ENCODE measurements at regions not wholly inside any gene's neighbourhood (a gene's known extent, or its start where the extent isn't known, plus 50 kb on each side); places are given as distances from the start of the nearest gene placed in this dataset.

DNA sequence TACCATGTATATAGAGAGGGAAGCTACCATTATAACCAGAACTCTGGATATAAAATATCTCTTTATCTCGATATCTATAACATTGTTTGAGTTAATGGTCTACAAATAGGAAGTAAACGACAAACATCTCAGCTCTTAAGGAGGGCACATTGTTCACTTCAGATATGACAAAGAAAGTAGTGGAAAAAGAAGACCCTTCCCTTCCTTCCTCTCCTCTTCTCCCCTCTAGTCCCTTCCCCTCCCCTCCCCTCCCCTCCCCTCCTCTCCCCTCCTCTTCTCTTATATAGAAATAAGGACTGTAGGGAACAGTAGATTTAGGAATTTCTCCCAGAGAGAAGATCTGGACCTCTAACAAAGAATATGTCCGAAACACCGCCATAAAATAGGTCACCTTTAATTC is 1731.9 kb upstream of the CDH9 start:
- Mint-ChIP-seq H3K4me3 (no peak overlapping the region), H3K27me3 (no peaks in the 10 kb centered on the region), H3K27ac (no peak overlapping the region), H3K36me3 (ENCODE audit: low read depth) (no peaks in the 10 kb centered on the region), H3K4me1 (no peaks in the 10 kb centered on the region)
- no peaks in the 10 kb centered on the region for H3K9me3 ChIP-seq (ENCODE audit: control insufficient read depth, low read length, poor library complexity, severe bottlenecking)
- no peak for ATAC-seq
- DNase-seq: no peak

- H3K9me3 ChIP-seq (ENCODE audit: control insufficient read depth, low read length, poor library complexity, severe bottlenecking): no peaks in the 10 kb centered on the region
- Mint-ChIP-seq H3K27ac (no peak overlapping the region), H3K4me1 (no peaks in the 10 kb centered on the region), H3K36me3 (ENCODE audit: low read depth) (no peaks in the 10 kb centered on the region), H3K27me3 (no peaks in the 10 kb centered on the region), H3K4me3 (no peak overlapping the region)
- no peak for DNase-seq
- no peak for ATAC-seq
Observed at GRCh38 chr5:28766565-28767158, 1728.3 kb upstream of the CDH9 start.

DNA sequence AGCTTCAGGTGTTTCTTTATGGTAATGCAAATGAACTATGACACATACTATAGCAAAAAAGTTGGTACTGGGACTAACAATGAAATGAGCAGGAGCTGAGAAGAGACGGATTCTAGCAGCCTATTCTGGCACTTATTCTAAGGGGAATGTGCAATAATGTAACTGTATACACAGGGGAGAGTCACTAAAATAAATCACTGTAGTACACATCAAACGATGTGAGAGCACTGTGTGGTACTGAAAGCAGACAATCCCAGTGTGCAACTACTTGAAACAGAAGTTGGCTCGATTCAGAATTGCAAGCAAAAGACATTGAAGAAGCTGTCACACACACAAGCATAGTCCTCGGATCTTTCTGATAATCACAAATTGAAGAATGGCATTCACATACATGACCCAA is 1713.0 kb upstream of the CDH9 start:
- no peaks in the 10 kb centered on the region for H3K27me3 Mint-ChIP-seq
- no peak overlapping the region for H3K27ac Mint-ChIP-seq
- no peaks in the 10 kb centered on the region for H3K9me3 ChIP-seq (ENCODE audit: control insufficient read depth, low read length, poor library complexity, severe bottlenecking)
- no peaks in the 10 kb centered on the region for H3K4me1 Mint-ChIP-seq
- no peak overlapping the region for H3K4me3 Mint-ChIP-seq
- DNase-seq (no peak), ATAC-seq (no peak)
- no peaks in the 10 kb centered on the region for H3K36me3 Mint-ChIP-seq (ENCODE audit: low read depth)

GRCh38 chr5:28750251-28750650 is 1711.9 kb upstream of the CDH9 start:
- no peak for ATAC-seq
- Mint-ChIP-seq H3K4me1 (no peaks in the 10 kb centered on the region), H3K36me3 (ENCODE audit: low read depth) (no peaks in the 10 kb centered on the region), H3K27me3 (no peaks in the 10 kb centered on the region), H3K4me3 (no peak overlapping the region), H3K27ac (no peak overlapping the region)
- no peak for DNase-seq
- H3K9me3 ChIP-seq (ENCODE audit: control insufficient read depth, low read length, poor library complexity, severe bottlenecking): no peaks in the 10 kb centered on the region

DNA sequence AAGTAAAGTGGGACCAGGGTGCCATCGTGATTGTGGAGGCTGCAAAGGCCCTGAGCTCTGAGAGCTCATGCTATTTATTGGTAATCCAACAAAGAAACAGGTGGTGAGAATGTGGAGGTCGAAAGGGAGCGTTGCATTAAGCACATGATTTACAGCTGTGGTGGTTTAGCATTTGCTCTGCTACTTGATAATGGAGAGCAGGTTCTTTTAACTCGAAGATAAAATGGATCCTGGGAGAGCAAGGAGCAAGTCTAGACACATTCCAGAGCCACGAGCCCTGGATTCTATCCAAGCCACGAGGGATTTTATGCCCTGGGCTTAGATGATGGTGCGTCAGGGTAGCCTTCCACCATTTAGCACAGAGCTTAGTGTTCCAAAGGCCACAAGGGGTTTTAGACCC is 1710.1 kb upstream of the CDH9 start:
- Mint-ChIP-seq H3K4me1 (no peaks in the 10 kb centered on the region), H3K4me3 (no peak overlapping the region), H3K27me3 (no peaks in the 10 kb centered on the region), H3K27ac (no peak overlapping the region), H3K36me3 (ENCODE audit: low read depth) (no peaks in the 10 kb centered on the region)
- ATAC-seq (no peak), DNase-seq (no peak)
- no peaks in the 10 kb centered on the region for H3K9me3 ChIP-seq (ENCODE audit: control insufficient read depth, low read length, poor library complexity, severe bottlenecking)

GRCh38 chr5:28743716-28744110 is 1705.3 kb upstream of the CDH9 start:
- H3K36me3 Mint-ChIP-seq (ENCODE audit: low read depth): no peaks in the 10 kb centered on the region
- H3K4me3 Mint-ChIP-seq: no peak overlapping the region
- ATAC-seq: no peak
- no peak for DNase-seq
- no peak overlapping the region for H3K27ac Mint-ChIP-seq
- no peaks in the 10 kb centered on the region for H3K9me3 ChIP-seq (ENCODE audit: control insufficient read depth, low read length, poor library complexity, severe bottlenecking)
- H3K4me1 Mint-ChIP-seq: no peaks in the 10 kb centered on the region
- H3K27me3 Mint-ChIP-seq: no peaks in the 10 kb centered on the region

DNA sequence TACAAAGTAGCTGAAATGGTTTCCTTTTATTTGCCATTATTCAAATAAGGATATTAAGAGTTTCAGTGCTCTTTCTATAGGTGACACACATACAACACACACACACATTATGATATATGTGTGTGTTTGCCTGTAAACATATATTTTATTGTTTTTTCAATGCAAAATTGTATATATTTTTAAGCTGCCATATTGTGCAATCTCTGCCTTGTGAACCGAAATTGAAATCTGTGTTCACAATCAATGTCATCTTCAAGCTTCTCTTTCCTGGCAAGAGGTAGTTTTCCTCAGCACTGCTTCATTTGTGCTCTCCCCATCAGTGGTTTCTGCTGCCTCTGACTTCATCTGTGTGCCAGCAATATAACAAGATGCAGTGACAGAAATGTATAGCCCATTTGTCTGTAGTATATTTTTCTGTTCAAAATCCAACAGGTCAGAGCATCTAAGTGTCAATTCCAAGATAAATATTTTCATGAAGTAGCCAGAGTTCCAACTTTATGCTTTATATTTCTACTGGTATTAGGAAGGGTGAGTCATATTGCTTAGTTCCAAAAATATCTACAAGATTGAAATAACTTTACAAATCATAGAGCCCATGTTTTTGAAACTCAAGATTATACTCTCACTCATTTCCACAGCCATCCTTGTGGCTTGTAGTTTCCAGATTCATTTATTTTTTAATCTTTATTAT is 1704.8 kb upstream of the CDH9 start:
- H3K9me3 ChIP-seq (ENCODE audit: control insufficient read depth, low read length, poor library complexity, severe bottlenecking): no peaks in the 10 kb centered on the region
- Mint-ChIP-seq H3K4me1 (no peaks in the 10 kb centered on the region), H3K27me3 (no peaks in the 10 kb centered on the region), H3K27ac (no peak overlapping the region), H3K4me3 (no peak overlapping the region), H3K36me3 (ENCODE audit: low read depth) (no peaks in the 10 kb centered on the region)
- DNase-seq (no peak), ATAC-seq (no peak)

DNA sequence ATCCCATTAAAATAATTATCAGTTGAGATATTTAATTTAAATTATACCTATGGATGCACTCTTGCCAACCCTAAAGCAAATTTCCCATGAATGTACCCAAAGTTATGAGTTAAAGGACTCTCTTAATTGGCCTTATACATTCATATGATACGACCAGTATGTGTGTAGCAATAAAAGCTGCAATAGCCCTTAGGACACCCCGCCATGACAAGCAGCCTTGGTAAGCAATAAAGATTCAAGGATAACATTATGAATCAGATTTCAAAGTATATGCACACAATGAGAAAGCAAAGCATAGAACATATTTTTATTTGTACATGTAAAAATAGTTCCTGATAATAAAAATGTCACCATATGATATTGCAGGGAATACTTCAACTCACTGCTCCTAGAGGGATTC is 1699.3 kb upstream of the CDH9 start:
- Mint-ChIP-seq H3K4me3 (no peak overlapping the region), H3K27me3 (no peaks in the 10 kb centered on the region), H3K36me3 (ENCODE audit: low read depth) (no peaks in the 10 kb centered on the region), H3K27ac (no peak overlapping the region), H3K4me1 (no peaks in the 10 kb centered on the region)
- H3K9me3 ChIP-seq (ENCODE audit: control insufficient read depth, low read length, poor library complexity, severe bottlenecking): no peaks in the 10 kb centered on the region
- ATAC-seq (no peak), DNase-seq (no peak)

DNA sequence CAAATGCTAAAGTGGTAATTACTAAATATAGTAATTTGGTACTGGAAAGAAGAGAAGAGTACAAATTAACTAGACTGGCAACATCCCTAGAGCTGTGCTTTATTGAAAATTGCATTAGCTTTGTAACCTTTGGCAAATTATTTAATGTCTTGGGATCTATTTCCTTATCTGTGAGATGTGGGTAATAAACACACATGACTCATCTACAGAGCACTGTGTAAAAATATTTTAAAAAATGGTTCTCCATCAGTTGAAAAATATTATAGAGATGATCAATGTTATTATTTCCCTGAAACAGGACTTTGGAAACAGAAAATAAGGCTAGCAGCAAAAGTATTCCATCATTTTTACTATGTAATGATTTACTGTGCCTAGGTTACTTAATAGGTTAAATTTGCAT is 1698.8 kb upstream of the CDH9 start:
- H3K27ac Mint-ChIP-seq: no peak overlapping the region
- H3K36me3 Mint-ChIP-seq (ENCODE audit: low read depth): no peaks in the 10 kb centered on the region
- H3K4me3 Mint-ChIP-seq: no peak overlapping the region
- no peaks in the 10 kb centered on the region for H3K27me3 Mint-ChIP-seq
- H3K4me1 Mint-ChIP-seq: no peaks in the 10 kb centered on the region
- no peaks in the 10 kb centered on the region for H3K9me3 ChIP-seq (ENCODE audit: control insufficient read depth, low read length, poor library complexity, severe bottlenecking)
- ATAC-seq (no peak), DNase-seq (no peak)

DNA sequence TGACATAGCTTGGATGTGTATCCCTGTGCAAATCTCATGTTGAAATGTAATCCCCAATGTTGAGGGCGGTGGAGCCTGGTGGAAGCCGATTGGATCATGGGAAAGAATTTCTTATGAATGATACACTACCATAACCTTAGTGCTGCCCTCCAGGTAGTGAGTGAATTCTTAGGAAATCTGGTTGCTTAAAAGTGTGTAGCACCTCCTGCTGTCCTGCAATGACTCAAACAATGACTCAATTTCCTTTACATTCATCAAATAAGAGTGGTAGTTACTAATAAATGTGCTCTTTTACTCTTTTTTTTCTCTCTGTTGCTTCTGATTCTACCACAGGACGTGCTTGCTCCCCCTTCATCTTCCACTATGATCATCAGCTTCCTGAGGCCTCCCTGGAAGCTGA is 1696.0 kb upstream of the CDH9 start:
- Mint-ChIP-seq H3K27me3 (no peaks in the 10 kb centered on the region), H3K4me1 (no peaks in the 10 kb centered on the region), H3K27ac (no peak overlapping the region), H3K36me3 (ENCODE audit: low read depth) (no peaks in the 10 kb centered on the region), H3K4me3 (no peak overlapping the region)
- DNase-seq (no peak), ATAC-seq (no peak)
- H3K9me3 ChIP-seq (ENCODE audit: control insufficient read depth, low read length, poor library complexity, severe bottlenecking): peaks cover 5% of the 10 kb centered on the region

DNA sequence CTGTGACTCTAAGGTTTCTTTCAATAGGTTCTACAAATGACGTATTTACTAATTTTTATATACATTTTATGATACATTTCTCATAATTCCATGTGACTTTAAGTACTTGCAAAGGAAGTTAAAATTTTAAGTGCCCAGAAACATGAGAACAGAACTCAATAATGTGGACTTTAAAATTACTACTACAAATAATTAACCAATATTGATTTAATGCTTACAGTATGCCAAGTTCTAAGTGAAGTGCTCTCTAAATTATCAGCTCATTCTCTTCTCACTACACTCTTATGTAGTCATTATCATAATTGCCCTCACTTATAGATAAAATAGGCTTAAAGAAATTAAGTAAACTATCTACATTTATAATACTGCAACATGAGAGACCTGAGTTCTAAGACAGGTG is 1690.7 kb upstream of the CDH9 start:
- DNase-seq: no peak
- Mint-ChIP-seq H3K4me1 (no peaks in the 10 kb centered on the region), H3K27ac (no peak overlapping the region), H3K27me3 (no peaks in the 10 kb centered on the region), H3K4me3 (no peak overlapping the region), H3K36me3 (ENCODE audit: low read depth) (no peaks in the 10 kb centered on the region)
- no peak for ATAC-seq
- H3K9me3 ChIP-seq (ENCODE audit: control insufficient read depth, low read length, poor library complexity, severe bottlenecking): peaks cover 5% of the 10 kb centered on the region

GRCh38 chr5:28726815-28727214 is 1688.4 kb upstream of the CDH9 start:
- H3K27me3 Mint-ChIP-seq: no peaks in the 10 kb centered on the region
- no peak overlapping the region for H3K4me3 Mint-ChIP-seq
- no peak overlapping the region for H3K27ac Mint-ChIP-seq
- H3K36me3 Mint-ChIP-seq (ENCODE audit: low read depth): no peaks in the 10 kb centered on the region
- DNase-seq (no peak), ATAC-seq (no peak)
- H3K9me3 ChIP-seq (ENCODE audit: control insufficient read depth, low read length, poor library complexity, severe bottlenecking): peaks cover 1% of the 10 kb centered on the region
- no peaks in the 10 kb centered on the region for H3K4me1 Mint-ChIP-seq

- ATAC-seq (no peak), DNase-seq (no peak)
- Mint-ChIP-seq H3K27me3 (no peaks in the 10 kb centered on the region), H3K4me3 (no peak overlapping the region), H3K4me1 (no peaks in the 10 kb centered on the region), H3K36me3 (ENCODE audit: low read depth) (no peaks in the 10 kb centered on the region), H3K27ac (no peak overlapping the region)
- H3K9me3 ChIP-seq (ENCODE audit: control insufficient read depth, low read length, poor library complexity, severe bottlenecking): no peaks in the 10 kb centered on the region
Observed at GRCh38 chr5:28725001-28725400, 1686.6 kb upstream of the CDH9 start.

- no peaks in the 10 kb centered on the region for H3K9me3 ChIP-seq (ENCODE audit: control insufficient read depth, low read length, poor library complexity, severe bottlenecking)
- Mint-ChIP-seq H3K4me1 (no peaks in the 10 kb centered on the region), H3K27me3 (no peaks in the 10 kb centered on the region), H3K4me3 (no peak overlapping the region), H3K27ac (no peak overlapping the region), H3K36me3 (ENCODE audit: low read depth) (no peaks in the 10 kb centered on the region)
- ATAC-seq (no peak), DNase-seq (no peak)
Observed at GRCh38 chr5:28714907-28715698, 1676.7 kb upstream of the CDH9 start.
